ENCODE measurements at regions not wholly inside any gene's neighbourhood (a gene's known extent, or its start where the extent isn't known, plus 50 kb on each side); places are given as distances from the start of the nearest gene placed in this dataset.
A peak's percentile ranks its signal among the peaks of the same experiment; 100 is the strongest.

- Mint-ChIP-seq H3K9me3 (ENCODE audit: low read depth) (peaks cover 8% of the 10 kb centered on the region), H3K36me3 (ENCODE audit: low read depth) (no peaks in the 10 kb centered on the region), H3K4me3 (ENCODE audit: unreplicated experiment) (no peak overlapping the region), H3K27ac (ENCODE audit: unreplicated experiment) (no peak overlapping the region), H3K4me1 (ENCODE audit: low read depth) (peaks cover 11% of the 10 kb centered on the region), H3K27me3 (ENCODE audit: low read depth) (no peaks in the 10 kb centered on the region)
- no peak for DNase-seq (ENCODE audit: low spot score)
- TF ChIP-seq CTCF (IDR thresholded peaks at IDR 0.05), result no peak
Observed at GRCh38 chr21:31570824-31571566, 88.5 kb upstream of the SOD1 start.

- H3K4me1 Mint-ChIP-seq (ENCODE audit: low read depth), result peaks cover 13% of the 10 kb centered on the region
Observed at GRCh38 chr21:31566611-31567010, 92.9 kb upstream of the SOD1 start.

GRCh38 chr21:31566064-31566463 lies 93.4 kb upstream of the SOD1 start:
- Mint-ChIP-seq H3K27me3 (ENCODE audit: low read depth) (no peaks in the 10 kb centered on the region), H3K4me1 (ENCODE audit: low read depth) (peaks cover 11% of the 10 kb centered on the region)

More at GRCh38 chr21:31566611-31567010, 92.9 kb upstream of the SOD1 start:
- Mint-ChIP-seq H3K27me3 (ENCODE audit: low read depth) (no peaks in the 10 kb centered on the region), H3K9me3 (ENCODE audit: low read depth) (no peaks in the 10 kb centered on the region), H3K36me3 (ENCODE audit: low read depth) (no peaks in the 10 kb centered on the region), H3K27ac (ENCODE audit: unreplicated experiment) (no peak overlapping the region), H3K4me3 (ENCODE audit: unreplicated experiment) (no peak overlapping the region)
- no peak for TF ChIP-seq CTCF (IDR thresholded peaks at IDR 0.05)
- DNase-seq (ENCODE audit: low spot score), result no peak

GRCh38 chr21:31564439-31564838 lies 95.1 kb upstream of the SOD1 start:
- H3K27ac Mint-ChIP-seq (ENCODE audit: unreplicated experiment), result no peak overlapping the region
- peaks cover 2% of the 10 kb centered on the region for H3K36me3 Mint-ChIP-seq (ENCODE audit: low read depth)
- H3K9me3 Mint-ChIP-seq (ENCODE audit: low read depth), result no peaks in the 10 kb centered on the region
- no peak for TF ChIP-seq CTCF (IDR thresholded peaks at IDR 0.05)
- DNase-seq (ENCODE audit: low spot score), result no peak
- H3K27me3 Mint-ChIP-seq (ENCODE audit: low read depth), result no peaks in the 10 kb centered on the region
- H3K4me1 Mint-ChIP-seq (ENCODE audit: low read depth), result peaks cover 11% of the 10 kb centered on the region
- H3K4me3 Mint-ChIP-seq (ENCODE audit: unreplicated experiment), result no peak overlapping the region

More at GRCh38 chr21:31566064-31566463, 93.4 kb upstream of the SOD1 start:
- H3K4me3 Mint-ChIP-seq (ENCODE audit: unreplicated experiment), result no peak overlapping the region
- no peak for DNase-seq (ENCODE audit: low spot score)
- peak; percentile 61 for TF ChIP-seq CTCF (IDR thresholded peaks at IDR 0.05)
- H3K27ac Mint-ChIP-seq (ENCODE audit: unreplicated experiment), result no peak overlapping the region
- no peaks in the 10 kb centered on the region for H3K9me3 Mint-ChIP-seq (ENCODE audit: low read depth)
- no peaks in the 10 kb centered on the region for H3K36me3 Mint-ChIP-seq (ENCODE audit: low read depth)

GRCh38 chr21:31560479-31560878 lies 99.0 kb upstream of the SOD1 start:
- Mint-ChIP-seq H3K36me3 (ENCODE audit: low read depth) (peaks cover 2% of the 10 kb centered on the region), H3K27ac (ENCODE audit: unreplicated experiment) (no peak overlapping the region), H3K4me1 (ENCODE audit: low read depth) (peaks cover 18% of the 10 kb centered on the region), H3K4me3 (ENCODE audit: unreplicated experiment) (peak overlapping the region; percentile 98), H3K9me3 (ENCODE audit: low read depth) (no peaks in the 10 kb centered on the region), H3K27me3 (ENCODE audit: low read depth) (no peaks in the 10 kb centered on the region)
- TF ChIP-seq CTCF (IDR thresholded peaks at IDR 0.05), result no peak
- DNase-seq (ENCODE audit: low spot score), result no peak

All from chondrocyte (in vitro differentiated cells).